T-helper 1 cell (primary cell): ENCODE measurements at regions not wholly inside any gene's neighbourhood (a gene's known extent, or its start where the extent isn't known, plus 50 kb on each side); places are given as distances from the start of the nearest gene placed in this dataset.

Source experiments
- DNase-seq, 5 donors: peaks; one replicate each; pipeline ENCODE4 v3.0.0-alpha.2; 2012 to 2020

- DNase-seq: peak in 1 of 5 donors; percentile 10
Measured at GRCh38 chr6:40792183-40792582, 205.0 kb upstream of the LRFN2 start.

GRCh38 chr6:40791004-40791403 is 203.8 kb upstream of the LRFN2 start:
- DNase-seq: peak in 1 of 5 donors; percentile 11

GRCh38 chr6:40788661-40789655 is 201.8 kb upstream of the LRFN2 start:
- peak in 2 of 5 donors; percentile 8 to 61 for DNase-seq

- no peak for DNase-seq
Measured at GRCh38 chr6:40782355-40782754, 195.2 kb upstream of the LRFN2 start.

GRCh38 chr6:40780637-40781036 is 193.5 kb upstream of the LRFN2 start:
- DNase-seq: no peak

GRCh38 chr6:40779409-40779808 is 192.2 kb upstream of the LRFN2 start:
- DNase-seq: no peak

GRCh38 chr6:40778918-40779317 is 191.8 kb upstream of the LRFN2 start:
- no peak for DNase-seq

GRCh38 chr6:40778196-40778595 is 191.0 kb upstream of the LRFN2 start:
- DNase-seq: no peak

- no peak for DNase-seq
Measured at GRCh38 chr6:40774932-40775331, 187.8 kb upstream of the LRFN2 start.

GRCh38 chr6:40770794-40771193 is 183.6 kb upstream of the LRFN2 start:
- no peak for DNase-seq

GRCh38 chr6:40764726-40765125 is 177.6 kb upstream of the LRFN2 start:
- no peak for DNase-seq

- no peak for DNase-seq
Measured at GRCh38 chr6:40762981-40763380, 175.8 kb upstream of the LRFN2 start.

- no peak for DNase-seq
Measured at GRCh38 chr6:40760887-40761286, 173.7 kb upstream of the LRFN2 start.

GRCh38 chr6:40759838-40760237 is 172.7 kb upstream of the LRFN2 start:
- DNase-seq: no peak

GRCh38 chr6:40759264-40759663 is 172.1 kb upstream of the LRFN2 start:
- no peak for DNase-seq

- no peak for DNase-seq
Measured at GRCh38 chr6:40755749-40756452, 168.7 kb upstream of the LRFN2 start.

- DNase-seq: no peak
Measured at GRCh38 chr6:40755046-40755681, 168.0 kb upstream of the LRFN2 start.

GRCh38 chr6:40754461-40755045 is 167.4 kb upstream of the LRFN2 start:
- DNase-seq: no peak

- DNase-seq: no peak
Measured at GRCh38 chr6:40753675-40754448, 166.7 kb upstream of the LRFN2 start.

- DNase-seq: no peak
Measured at GRCh38 chr6:40753048-40753447, 165.9 kb upstream of the LRFN2 start.

- DNase-seq: no peak
Measured at GRCh38 chr6:40744835-40745234, 157.7 kb upstream of the LRFN2 start.
